Chondrocyte (in vitro differentiated cells): ENCODE measurements at regions not wholly inside any gene's neighbourhood (a gene's known extent, or its start where the extent isn't known, plus 50 kb on each side); places are given as distances from the start of the nearest gene placed in this dataset.
A peak's percentile ranks its signal among the peaks of the same experiment; 100 is the strongest.
"Not testable (repeated sequence)": the region's sequence is repeated elsewhere in the genome, so short reads cannot be mapped to it uniquely, and the experiment has no call there.

ENCODE experiments used
- DNase-seq: peaks from one replicate; pipeline ENCODE4 v3.0.0; 2021; ENCODE audit warnings: mixed read lengths, low spot score
- H3K27ac Mint-ChIP-seq: one replicate; pipeline ENCODE4 v1.8.0; 2021; ENCODE audit warnings: mild to moderate bottlenecking, moderate library complexity, mixed read lengths; ENCODE audit not compliant: unreplicated experiment
- H3K27me3 Mint-ChIP-seq: 2 replicates; pipeline ENCODE4 v1.8.0; 2021; ENCODE audit warnings: low read depth, mixed read lengths
- H3K36me3 Mint-ChIP-seq: 2 replicates; pipeline ENCODE4 v1.8.0; 2021; ENCODE audit warnings: low read depth, mixed read lengths
- H3K4me1 Mint-ChIP-seq: 2 replicates; pipeline ENCODE4 v1.8.0; 2021; ENCODE audit warnings: low read depth, mild to moderate bottlenecking, mixed read lengths
- H3K4me3 Mint-ChIP-seq: one replicate; pipeline ENCODE4 v1.8.0; 2021; ENCODE audit warnings: mild to moderate bottlenecking, moderate library complexity, mixed read lengths; ENCODE audit not compliant: unreplicated experiment
- H3K9me3 Mint-ChIP-seq: 2 replicates; pipeline ENCODE4 v1.8.0; 2021; ENCODE audit warnings: low read depth, mixed read lengths
- CTCF ChIP-seq: fragments of 200-600 bp; sonication (generic); IDR thresholded peaks from 2 replicates; pipeline ENCODE4 v1.5.0; 2021; ENCODE audit warnings: antibody characterized with exemption, mild to moderate bottlenecking, moderate library complexity

- no peaks in the 10 kb centered on the region for H3K27me3 Mint-ChIP-seq
- no peak for DNase-seq
- no peak overlapping the region for H3K4me3 Mint-ChIP-seq
- no peak for TF ChIP-seq CTCF
- H3K9me3 Mint-ChIP-seq: peaks cover 53% of the 10 kb centered on the region
- no peaks in the 10 kb centered on the region for H3K4me1 Mint-ChIP-seq
- no peak overlapping the region for H3K27ac Mint-ChIP-seq
- H3K36me3 Mint-ChIP-seq: no peaks in the 10 kb centered on the region
Measured at GRCh38 chr15:21267226-21267625, 173.1 kb downstream of the POTEB3 start.

- H3K27me3 Mint-ChIP-seq, H3K27ac Mint-ChIP-seq, H3K4me1 Mint-ChIP-seq, H3K4me3 Mint-ChIP-seq, DNase-seq, H3K36me3 Mint-ChIP-seq: not testable (repeated sequence)
- H3K9me3 Mint-ChIP-seq: peaks cover 52% of the 10 kb centered on the region
Measured at GRCh38 chr15:21265628-21266027, 174.7 kb downstream of the POTEB3 start.

DNA sequence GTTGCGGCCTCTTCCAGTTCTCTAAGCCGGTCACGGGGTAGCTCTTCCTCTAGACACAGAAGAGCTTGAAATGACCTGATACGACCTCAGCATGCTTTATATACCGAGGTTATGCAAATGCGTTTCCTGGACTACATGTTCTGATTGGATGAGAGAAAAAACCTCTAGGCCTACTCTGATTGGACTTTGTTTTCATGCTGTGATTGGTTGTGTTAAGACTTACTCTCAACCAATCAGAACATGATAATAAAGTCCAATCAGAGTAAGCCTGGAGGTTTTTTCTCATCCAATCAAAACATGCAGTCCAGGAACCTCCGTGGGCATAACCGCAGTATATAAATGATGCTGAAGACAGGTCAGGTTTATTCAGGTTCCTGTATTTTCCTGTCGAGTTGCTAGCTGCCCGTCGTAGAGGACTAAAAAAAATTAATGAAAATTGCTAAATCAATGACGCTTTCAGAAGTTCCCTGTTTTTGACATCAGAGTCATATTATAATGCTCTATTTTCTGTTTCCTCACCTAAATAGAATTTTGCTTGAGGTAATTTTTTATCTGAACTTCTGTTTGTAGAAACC is 177.4 kb downstream of the POTEB3 start:
- Mint-ChIP-seq H3K9me3 (peaks cover 61% of the 10 kb centered on the region), H3K4me1 (no peaks in the 10 kb centered on the region), H3K27ac (no peak overlapping the region), H3K36me3 (no peaks in the 10 kb centered on the region), H3K27me3 (no peaks in the 10 kb centered on the region), H3K4me3 (no peak overlapping the region)
- no peak for DNase-seq
- TF ChIP-seq CTCF: no peak

DNA sequence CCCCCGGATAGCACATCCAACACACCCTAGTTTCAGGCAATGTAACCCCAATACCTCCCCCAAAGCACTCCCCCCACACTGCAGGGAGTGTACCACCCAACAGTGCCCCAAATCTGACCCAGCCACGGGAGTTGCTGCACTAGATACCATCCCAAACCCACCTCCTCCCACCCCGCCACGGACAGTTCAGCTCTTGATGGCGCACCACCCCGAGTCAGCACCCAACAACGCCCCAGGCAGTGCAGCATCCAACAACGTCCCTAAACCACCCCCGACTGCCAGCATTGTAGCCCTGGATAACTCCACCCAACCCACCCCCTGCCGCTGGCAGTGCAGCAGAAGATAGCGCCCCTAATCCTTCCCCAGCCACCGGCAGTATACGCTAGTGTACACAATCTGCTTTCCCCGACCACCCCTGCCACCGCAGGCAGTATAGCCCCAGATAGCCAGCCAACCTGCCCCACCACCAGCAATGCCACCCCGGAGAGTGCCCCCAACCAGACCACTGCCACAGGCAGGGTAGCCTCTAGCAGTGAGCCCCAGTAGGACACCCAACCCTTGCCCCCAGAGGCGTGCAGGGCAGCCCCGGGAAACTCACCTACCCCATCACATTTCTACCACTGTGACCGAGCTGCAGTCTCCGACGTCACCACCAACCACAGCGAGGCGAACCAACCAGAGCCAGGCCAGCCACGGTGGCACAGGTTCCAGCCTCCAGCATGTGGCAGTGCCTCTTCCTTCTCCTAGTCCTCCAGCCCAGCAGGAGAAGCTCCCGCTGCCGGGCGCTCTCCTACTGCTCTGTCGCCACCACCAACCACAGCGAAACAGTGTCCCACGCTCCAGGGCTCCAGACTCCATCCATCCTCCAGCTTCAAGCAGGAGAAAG is 178.1 kb downstream of the POTEB3 start:
- DNase-seq: peak; percentile 100
- H3K27me3 Mint-ChIP-seq: no peaks in the 10 kb centered on the region
- no peaks in the 10 kb centered on the region for H3K4me1 Mint-ChIP-seq
- no peaks in the 10 kb centered on the region for H3K36me3 Mint-ChIP-seq
- no peak overlapping the region for H3K4me3 Mint-ChIP-seq
- H3K27ac Mint-ChIP-seq: no peak overlapping the region
- peaks cover 56% of the 10 kb centered on the region for H3K9me3 Mint-ChIP-seq
- no peak for TF ChIP-seq CTCF

GRCh38 chr15:21261396-21261964 is 178.8 kb downstream of the POTEB3 start:
- no peak overlapping the region for H3K27ac Mint-ChIP-seq
- no peaks in the 10 kb centered on the region for H3K36me3 Mint-ChIP-seq
- no peaks in the 10 kb centered on the region for H3K27me3 Mint-ChIP-seq
- no peak for TF ChIP-seq CTCF
- H3K4me3 Mint-ChIP-seq: no peak overlapping the region
- peak; percentile 98 for DNase-seq
- H3K9me3 Mint-ChIP-seq: peaks cover 52% of the 10 kb centered on the region
- no peaks in the 10 kb centered on the region for H3K4me1 Mint-ChIP-seq
